Panc1 (cell line): ENCODE measurements at regions not wholly inside any gene's neighbourhood (a gene's known extent, or its start where the extent isn't known, plus 50 kb on each side); places are given as distances from the start of the nearest gene placed in this dataset.

ENCODE experiments used
- ATAC-seq: fragments of 200-7000 bp; cut with Tn5 transposase; 2 replicates; pipeline ENCODE4 v1.9.1; 2020; ENCODE audit warnings: mild to moderate bottlenecking, moderate library complexity
- BruUV-seq: library from RNA; stranded (reverse); fragments of 400-500 nt; replicated peaks from 2 replicates; lab custom pipeline; 2021; lab: Mats Ljungman, UMichigan
- CTCF ChIA-PET: fragments of 300-600 bp; sonication (Branson Sonifier 250); formaldehyde crosslinking; loops from one replicate; lab custom pipeline; 2022; ENCODE audit warnings: antibody characterized with exemption; lab: Charles Lee
- POLR2A ChIA-PET: fragments of 300-600 bp; sonication (Branson Sonifier 250); formaldehyde crosslinking; loops from one replicate; lab custom pipeline; 2022; ENCODE audit warnings: antibody characterized with exemption; lab: Charles Lee
- DNase-seq: peaks from one replicate; pipeline ENCODE4 v3.0.0-alpha.2; 2010; ENCODE audit warnings: low read depth, low spot score
- H3K27ac ChIP-seq: 2 replicates; pipeline ENCODE4 v1.5.1; 2011; ENCODE audit warnings: mild to moderate bottlenecking, low read length, inconsistent platforms
- H3K27me3 ChIP-seq: fragments of 200-500 bp; sonication (Bioruptor generic); 2 replicates; pipeline ENCODE4 v1.6.0; 2014; ENCODE audit warnings: low read length, inconsistent platforms; ENCODE audit not compliant: control insufficient read depth, insufficient read depth
- H3K36me3 ChIP-seq: fragments of 200-500 bp; sonication (Bioruptor generic); 2 replicates; pipeline ENCODE4 v1.5.1; 2014; ENCODE audit warnings: inconsistent platforms, mild to moderate bottlenecking, low read length, moderate library complexity; ENCODE audit not compliant: control insufficient read depth, insufficient read depth
- H3K4me1 ChIP-seq: 2 replicates; pipeline ENCODE4 v1.5.1; 2011; ENCODE audit warnings: inconsistent platforms, mild to moderate bottlenecking, low read length, moderate library complexity; ENCODE audit not compliant: control insufficient read depth, insufficient read depth
- H3K4me3 ChIP-seq, 2 experiments: 2 replicates each; pipeline ENCODE4 v1.5.1; 2011 to 2012; ENCODE audit warnings: low read depth in 2 of 2, low read length in 2 of 2, mild to moderate bottlenecking in 2 of 2, inconsistent platforms in 1 of 2, moderate library complexity in 1 of 2
- H3K9me3 ChIP-seq: fragments of 200-500 bp; sonication (Bioruptor generic); 2 replicates; pipeline ENCODE4 v1.5.1; 2014; ENCODE audit warnings: low read depth, mild to moderate bottlenecking, inconsistent platforms, low read length, moderate library complexity; ENCODE audit not compliant: control insufficient read depth, insufficient read depth
- POLR2AphosphoS5 ChIP-seq: IDR thresholded peaks from 2 replicates; pipeline ENCODE4 v1.6.1; 2012; ENCODE audit warnings: mild to moderate bottlenecking, low read depth, low read length, moderate library complexity
- REST ChIP-seq, 2 experiments: IDR thresholded peaks; 2 replicates each; pipeline ENCODE4 v1.6.1; 2011 to 2012; ENCODE audit warnings: low read depth in 2 of 2, control low read depth in 1 of 2, low read length in 1 of 2, mild to moderate bottlenecking in 1 of 2, moderate library complexity in 1 of 2; ENCODE audit not compliant: insufficient read depth in 1 of 2
- SIN3A ChIP-seq: IDR thresholded peaks from 2 replicates; pipeline ENCODE4 v1.6.1; 2012; ENCODE audit warnings: low read depth, mild to moderate bottlenecking, low read length, moderate library complexity, borderline replicate concordance; ENCODE audit not compliant: insufficient read depth
- TCF7L2 ChIP-seq: IDR thresholded peaks from 2 replicates; pipeline ENCODE4 v1.6.1; 2011; ENCODE audit warnings: mild to moderate bottlenecking, low read depth, low read length, inconsistent platforms
- in situ Hi-C: cut with HindIII; loops from 2 replicates; pipeline ENCODE4 v1.10.0; 2016; ENCODE audit warnings: low sequenced_read_pairs, low pct_unique_long_range_greater_than_20kb
- intact Hi-C: fragments of 100-400 bp; cut with micrococcal nuclease; formaldehyde crosslinking; loops from one replicate; pipeline ENCODE4 v1.10.0; 2022; ENCODE audit not compliant: unreplicated experiment
- TF ChIP-seq, protein P1 (sequence below): fragments of 450-650 bp; IDR thresholded peaks from 2 replicates; pipeline ENCODE4 v1.5.1; 2017; ENCODE audit warnings: mild to moderate bottlenecking

DNA sequence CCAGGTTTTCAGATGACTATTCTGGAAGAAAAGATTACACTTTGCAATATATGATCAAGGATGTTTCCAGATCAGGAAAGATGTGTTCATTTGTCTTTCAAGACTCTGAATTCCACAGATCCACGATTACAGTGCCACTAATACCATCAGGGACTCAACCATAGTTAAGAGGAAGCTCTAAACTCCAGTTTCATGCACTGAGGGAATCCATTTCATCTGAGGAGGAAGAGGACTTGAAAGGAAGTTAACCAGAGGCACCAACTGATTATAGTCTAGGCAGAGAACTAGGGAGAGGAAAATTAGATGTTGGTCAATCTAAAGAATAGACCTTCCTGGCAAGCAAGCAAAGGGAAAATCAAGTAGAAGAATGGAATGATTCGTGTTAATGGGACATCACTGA, 218.3 kb upstream of the PRDM1 start:
- ChIA-PET POLR2A (no interaction called here), CTCF (no interaction called here)
- H3K36me3 ChIP-seq, result no peaks in the 10 kb centered on the region
- no peak for ATAC-seq
- BruUV-seq, result no TSS peak
- no peaks in the 10 kb centered on the region for H3K9me3 ChIP-seq
- H3K27ac ChIP-seq, result no peak overlapping the region
- in situ Hi-C loops, result no loop called here
- H3K4me1 ChIP-seq, result no peaks in the 10 kb centered on the region; the same call in 1 of the 2 replicates
- no peak for DNase-seq
- intact Hi-C loops, result no loop called here
- H3K4me3 ChIP-seq, result no peak overlapping the region
- no peaks in the 10 kb centered on the region for H3K27me3 ChIP-seq
- no peak for TF ChIP-seq TCF7L2
- TF ChIP-seq, protein P1, sequence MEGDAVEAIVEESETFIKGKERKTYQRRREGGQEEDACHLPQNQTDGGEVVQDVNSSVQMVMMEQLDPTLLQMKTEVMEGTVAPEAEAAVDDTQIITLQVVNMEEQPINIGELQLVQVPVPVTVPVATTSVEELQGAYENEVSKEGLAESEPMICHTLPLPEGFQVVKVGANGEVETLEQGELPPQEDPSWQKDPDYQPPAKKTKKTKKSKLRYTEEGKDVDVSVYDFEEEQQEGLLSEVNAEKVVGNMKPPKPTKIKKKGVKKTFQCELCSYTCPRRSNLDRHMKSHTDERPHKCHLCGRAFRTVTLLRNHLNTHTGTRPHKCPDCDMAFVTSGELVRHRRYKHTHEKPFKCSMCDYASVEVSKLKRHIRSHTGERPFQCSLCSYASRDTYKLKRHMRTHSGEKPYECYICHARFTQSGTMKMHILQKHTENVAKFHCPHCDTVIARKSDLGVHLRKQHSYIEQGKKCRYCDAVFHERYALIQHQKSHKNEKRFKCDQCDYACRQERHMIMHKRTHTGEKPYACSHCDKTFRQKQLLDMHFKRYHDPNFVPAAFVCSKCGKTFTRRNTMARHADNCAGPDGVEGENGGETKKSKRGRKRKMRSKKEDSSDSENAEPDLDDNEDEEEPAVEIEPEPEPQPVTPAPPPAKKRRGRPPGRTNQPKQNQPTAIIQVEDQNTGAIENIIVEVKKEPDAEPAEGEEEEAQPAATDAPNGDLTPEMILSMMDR, result no peak
- no peak for TF ChIP-seq SIN3A
- TF ChIP-seq POLR2AphosphoS5, result no peak
- no peak for TF ChIP-seq REST (IDR thresholded peaks at IDR 0.05; ENCODE audit: insufficient read depth in 1 of 2, low read depth in 2 of 2, low read length in 1 of 2)

DNA sequence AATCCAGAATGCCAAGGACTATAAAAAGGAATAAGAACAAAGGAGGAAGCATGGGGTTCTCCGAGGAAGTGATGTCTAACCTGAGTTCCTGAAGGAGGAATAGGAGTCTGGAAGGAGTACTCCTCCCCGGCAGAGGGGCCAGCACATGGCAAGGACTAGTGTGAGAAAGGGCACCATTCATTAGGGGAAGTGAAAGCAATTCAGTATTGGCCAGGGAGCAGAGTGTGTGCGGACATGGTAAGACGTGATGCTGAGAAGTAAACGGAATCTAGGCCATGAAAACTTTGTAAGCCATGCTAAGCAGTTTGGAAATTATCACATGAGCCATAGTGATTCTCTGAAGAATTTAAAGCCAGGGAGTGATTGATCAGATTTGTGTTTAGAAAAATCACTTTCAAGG, 218.9 kb upstream of the PRDM1 start:
- ChIA-PET POLR2A (no interaction called here), CTCF (no interaction called here)
- ATAC-seq, result no peak
- BruUV-seq, result no TSS peak
- Histone ChIP-seq H3K4me3 (no peak overlapping the region), H3K27ac (no peak overlapping the region), H3K36me3 (no peaks in the 10 kb centered on the region), H3K4me1 (no peaks in the 10 kb centered on the region; the same call in 1 of the 2 replicates), H3K27me3 (no peaks in the 10 kb centered on the region), H3K9me3 (no peaks in the 10 kb centered on the region)
- DNase-seq, result no peak
- TF ChIP-seq REST (IDR thresholded peaks at IDR 0.05; ENCODE audit: insufficient read depth in 1 of 2, low read depth in 2 of 2, low read length in 1 of 2), result no peak
- no peak for TF ChIP-seq POLR2AphosphoS5
- TF ChIP-seq, protein P1, result no peak
- no peak for TF ChIP-seq SIN3A
- no peak for TF ChIP-seq TCF7L2
- in situ Hi-C loops (no loop called here), intact Hi-C loops (no loop called here)
